Transverse colon (tissue), 4 donors: ENCODE measurements at regions not wholly inside any gene's neighbourhood (a gene's known extent, or its start where the extent isn't known, plus 50 kb on each side); places are given as distances from the start of the nearest gene placed in this dataset.

Source experiments
- DNase-seq: peaks from one replicate; pipeline ENCODE4 v3.0.0-alpha.2; 2019
- H3K27ac ChIP-seq, 4 donors: fragments of 200-600 bp; sonication (generic); 2 replicates each; pipeline ENCODE4 v1.5.1; 2016 to 2018; ENCODE audit warnings: inconsistent platforms in 4 of 4
- H3K27me3 ChIP-seq: fragments of 200-600 bp; sonication (generic); 2 replicates; pipeline ENCODE4 v1.5.1; 2017; ENCODE audit warnings: inconsistent platforms
- H3K36me3 ChIP-seq, 4 donors: fragments of 200-600 bp; sonication (generic); 2 replicates each; pipeline ENCODE4 v1.5.1; 2017 to 2019; ENCODE audit warnings: inconsistent platforms in 4 of 4
- H3K4me1 ChIP-seq, 4 donors: fragments of 200-600 bp; sonication (generic); 2 replicates each; pipeline ENCODE4 v1.5.1; 2017 to 2020; ENCODE audit warnings: inconsistent platforms in 4 of 4
- H3K4me3 ChIP-seq, 4 donors: fragments of 200-600 bp; sonication (generic); 1 replicate in 1 of 4; 2 replicates in 3 of 4; pipeline versions ENCODE4 v1.5.1 to v1.6.1; 2017 to 2019; ENCODE audit warnings: inconsistent platforms in 4 of 4
- H3K9me3 ChIP-seq, 2 donors: fragments of 200-600 bp; sonication (generic); 2 replicates each; pipeline ENCODE4 v1.5.1; 2017 to 2019; ENCODE audit warnings: inconsistent platforms in 2 of 2
- EP300 ChIP-seq: sonication (generic); formaldehyde crosslinking; IDR thresholded peaks from one replicate; pipeline ENCODE4 v1.6.1; 2017; ENCODE audit warnings: antibody characterized with exemption, low read depth
- POLR2A ChIP-seq: fragments of 450-650 bp; IDR thresholded peaks from one replicate; pipeline ENCODE4 v1.6.1; 2016; ENCODE audit warnings: antibody characterized with exemption, mild to moderate bottlenecking, moderate library complexity
- POLR2AphosphoS5 ChIP-seq, 3 donors: sonication (generic); formaldehyde crosslinking; IDR thresholded peaks; one replicate each; pipeline ENCODE4 v1.6.1; 2016; ENCODE audit warnings: antibody characterized with exemption in 3 of 3
- WGBS, 2 donors: methylation state at CpG; one replicate each; pipeline ENCODE4 v1.1.5; 2018; ENCODE audit warnings: low coverage in 1 of 2; 5-methylcytosine and 5-hydroxymethylcytosine counted together
- in situ Hi-C, 4 donors: fragments of 200-750 bp; cut with MboI; loops; one replicate each; pipeline versions ENCODE4 v1.15.0 to v1.15.1; 2017; ENCODE audit warnings: low sequenced_read_pairs in 3 of 4, low pct_ligation_motif_present in 1 of 4, low pct_unique_long_range_greater_than_20kb in 1 of 4
- intact Hi-C: fragments of 100-400 bp; cut with DNase I; formaldehyde crosslinking; loops from one replicate; pipeline ENCODE4 v1.15.1; 2023; ENCODE audit warnings: low total_unique reads
- TF ChIP-seq, protein P1 (sequence below), 5 experiments: fragments of 200-600 bp in 3 of 5; fragments of 450-650 bp in 2 of 5; sonication (generic) in 3 of 5; IDR thresholded peaks; 1 replicate in 2 of 5; 2 replicates in 3 of 5; pipeline ENCODE4 v1.5.1; 2016 to 2017; ENCODE audit warnings: antibody characterized with exemption in 5 of 5, inconsistent platforms in 3 of 5, mild to moderate bottlenecking in 2 of 5, moderate library complexity in 1 of 5

DNA sequence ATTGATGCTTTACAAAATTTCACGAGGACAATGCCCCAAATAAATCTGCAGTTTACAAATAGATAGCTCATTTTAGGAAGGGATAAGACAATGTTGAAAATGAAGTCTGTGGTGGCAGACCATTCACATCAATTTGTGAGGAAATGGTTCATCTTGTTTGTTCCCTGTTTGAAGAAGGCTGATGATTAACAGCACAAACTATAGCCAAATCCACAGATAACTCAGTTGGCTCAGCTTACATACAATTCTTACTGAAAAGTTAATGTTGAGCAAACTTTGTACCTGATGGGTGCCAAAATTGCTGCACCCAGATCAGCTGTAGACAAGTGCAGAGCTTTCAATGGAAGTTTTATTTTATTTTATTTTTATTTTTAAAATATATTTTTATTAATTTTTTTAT is 763.9 kb downstream of the DOK5 start:
- Histone ChIP-seq H3K36me3 (no peaks in the 10 kb centered on the region), H3K9me3 (peaks cover 0 to 4% of the 10 kb centered on the region in 2 donors), H3K27ac (no peak overlapping the region), H3K4me1 (no peaks in the 10 kb centered on the region), H3K4me3 (no peak overlapping the region), H3K27me3 (no peaks in the 10 kb centered on the region)
- no peak for TF ChIP-seq EP300
- no peak for TF ChIP-seq POLR2AphosphoS5 (IDR thresholded peaks at IDR 0.05)
- no peak for TF ChIP-seq POLR2A
- TF ChIP-seq, protein P1, sequence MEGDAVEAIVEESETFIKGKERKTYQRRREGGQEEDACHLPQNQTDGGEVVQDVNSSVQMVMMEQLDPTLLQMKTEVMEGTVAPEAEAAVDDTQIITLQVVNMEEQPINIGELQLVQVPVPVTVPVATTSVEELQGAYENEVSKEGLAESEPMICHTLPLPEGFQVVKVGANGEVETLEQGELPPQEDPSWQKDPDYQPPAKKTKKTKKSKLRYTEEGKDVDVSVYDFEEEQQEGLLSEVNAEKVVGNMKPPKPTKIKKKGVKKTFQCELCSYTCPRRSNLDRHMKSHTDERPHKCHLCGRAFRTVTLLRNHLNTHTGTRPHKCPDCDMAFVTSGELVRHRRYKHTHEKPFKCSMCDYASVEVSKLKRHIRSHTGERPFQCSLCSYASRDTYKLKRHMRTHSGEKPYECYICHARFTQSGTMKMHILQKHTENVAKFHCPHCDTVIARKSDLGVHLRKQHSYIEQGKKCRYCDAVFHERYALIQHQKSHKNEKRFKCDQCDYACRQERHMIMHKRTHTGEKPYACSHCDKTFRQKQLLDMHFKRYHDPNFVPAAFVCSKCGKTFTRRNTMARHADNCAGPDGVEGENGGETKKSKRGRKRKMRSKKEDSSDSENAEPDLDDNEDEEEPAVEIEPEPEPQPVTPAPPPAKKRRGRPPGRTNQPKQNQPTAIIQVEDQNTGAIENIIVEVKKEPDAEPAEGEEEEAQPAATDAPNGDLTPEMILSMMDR (IDR thresholded peaks at IDR 0.05) = no peak
- intact Hi-C loops (no loop called here), in situ Hi-C loops (no loop called here)
- DNase-seq = no peak
- WGBS, 2 donors = 38 to 40% methylated on average over 1 of the region's 1 CpG

DNA sequence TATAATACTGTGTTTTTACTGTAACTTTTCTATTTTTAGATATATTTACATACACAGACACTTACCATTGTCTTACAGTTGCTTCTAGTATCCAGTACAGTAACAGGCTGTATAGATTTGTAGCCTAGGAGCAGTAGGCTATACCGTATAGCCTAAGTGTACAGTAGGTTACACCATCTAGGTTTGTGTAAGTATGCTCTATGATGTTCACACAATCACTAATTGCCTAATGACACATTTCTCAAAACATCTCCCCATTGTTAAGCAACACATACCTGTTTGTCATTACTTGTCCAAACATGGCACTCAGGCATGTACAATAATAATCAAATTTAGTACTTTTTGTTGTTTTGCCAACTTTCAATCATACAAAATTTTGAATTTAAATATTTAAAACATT is 757.3 kb downstream of the DOK5 start:
- H3K4me3 ChIP-seq = no peak overlapping the region
- no peak overlapping the region for H3K27ac ChIP-seq
- 91 to 100% methylated on average over 1 of the region's 1 CpG for WGBS, 2 donors
- DNase-seq = no peak
- no peaks in the 10 kb centered on the region for H3K4me1 ChIP-seq
- H3K9me3 ChIP-seq = peaks cover 0 to 4% of the 10 kb centered on the region in 2 donors
- in situ Hi-C loops = no loop called here
- H3K27me3 ChIP-seq = no peaks in the 10 kb centered on the region
- no peaks in the 10 kb centered on the region for H3K36me3 ChIP-seq
- TF ChIP-seq EP300 (no peak), POLR2A (no peak), POLR2AphosphoS5 (IDR thresholded peaks at IDR 0.05) (no peak)
- TF ChIP-seq, protein P1 (IDR thresholded peaks at IDR 0.05) = no peak
- intact Hi-C loops = no loop called here

DNA sequence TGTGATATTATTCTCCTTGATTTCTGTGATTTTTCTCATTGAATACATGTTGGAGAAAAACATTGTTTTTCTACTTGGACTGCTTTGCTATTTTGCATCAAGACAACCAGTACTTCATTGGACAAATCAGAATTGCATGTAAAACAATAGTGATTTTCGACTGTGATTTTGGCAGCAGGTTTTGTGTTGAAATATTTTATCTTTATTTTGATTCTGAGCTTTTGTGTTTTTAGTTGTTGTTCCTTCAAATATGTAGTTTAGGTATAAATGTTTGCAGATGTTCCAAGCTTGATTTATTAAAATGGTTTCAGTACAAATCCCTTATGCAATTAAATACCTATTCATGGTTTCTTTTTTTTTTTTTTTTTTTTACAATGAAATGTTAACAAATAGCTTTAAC is 754.1 kb downstream of the DOK5 start:
- no peaks in the 10 kb centered on the region for H3K27me3 ChIP-seq
- no peak for DNase-seq
- H3K4me1 ChIP-seq = no peaks in the 10 kb centered on the region
- no peak overlapping the region for H3K27ac ChIP-seq
- in situ Hi-C loops = no loop called here
- H3K36me3 ChIP-seq = no peaks in the 10 kb centered on the region
- H3K4me3 ChIP-seq = no peak overlapping the region
- TF ChIP-seq POLR2AphosphoS5 (IDR thresholded peaks at IDR 0.05) (no peak), POLR2A (no peak), EP300 (no peak)
- TF ChIP-seq, protein P1 (IDR thresholded peaks at IDR 0.05) = no peak
- intact Hi-C loops = no loop called here
- WGBS, 2 donors = 59 to 60% methylated on average over 1 of the region's 1 CpG
- H3K9me3 ChIP-seq = peaks cover 0 to 5% of the 10 kb centered on the region in 2 donors

DNA sequence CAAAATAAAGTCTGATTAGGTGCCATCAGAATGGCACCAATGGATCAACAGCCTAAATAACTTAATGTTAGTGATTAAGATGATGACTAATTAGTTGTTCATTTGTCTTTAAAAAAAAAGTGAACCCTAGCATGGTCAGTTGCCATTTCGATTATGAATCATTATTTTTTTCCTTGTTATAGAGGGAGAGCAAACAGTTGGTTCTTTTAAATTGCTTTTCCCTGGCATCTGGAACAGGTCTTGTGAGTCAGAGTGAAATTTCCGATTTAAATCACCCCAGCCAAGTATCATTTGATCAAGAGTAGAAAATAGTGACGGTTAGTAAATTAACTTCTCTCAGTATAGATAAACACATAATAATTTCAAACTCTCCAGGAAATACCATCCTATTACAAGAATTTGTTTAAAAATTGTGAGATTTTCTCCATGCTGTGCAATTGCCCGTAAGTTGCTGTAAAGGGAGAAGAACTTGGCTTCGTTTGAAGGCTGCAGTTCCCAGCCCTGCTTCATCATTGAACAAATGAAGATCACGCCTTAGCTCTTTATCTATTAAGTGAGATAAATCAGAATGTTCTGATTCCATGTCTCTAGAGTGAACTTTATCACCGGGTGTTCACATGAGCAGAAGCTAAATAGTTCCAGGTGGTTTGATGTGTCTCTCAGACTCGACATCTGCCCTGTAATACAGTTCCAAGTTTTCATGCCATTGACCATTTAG is 741.3 kb downstream of the DOK5 start:
- intact Hi-C loops = no loop called here
- TF ChIP-seq POLR2A (no peak), EP300 (no peak), POLR2AphosphoS5 (IDR thresholded peaks at IDR 0.05) (no peak)
- TF ChIP-seq, protein P1 (IDR thresholded peaks at IDR 0.05) = no peak
- H3K9me3 ChIP-seq = no peaks in the 10 kb centered on the region
- 47 to 64% methylated on average over 7 to 8 of the region's 8 CpGs for whole genome bisulfite sequencing, 2 donors
- H3K27me3 ChIP-seq = no peaks in the 10 kb centered on the region
- no peaks in the 10 kb centered on the region for H3K36me3 ChIP-seq
- in situ Hi-C loops = no loop called here
- H3K4me3 ChIP-seq = no peak overlapping the region
- no peaks in the 10 kb centered on the region for H3K4me1 ChIP-seq
- no peak for DNase-seq
- H3K27ac ChIP-seq = no peak overlapping the region
